Muscle layer of duodenum (tissue), 2 donors: ENCODE measurements at regions not wholly inside any gene's neighbourhood (a gene's known extent, or its start where the extent isn't known, plus 50 kb on each side); places are given as distances from the start of the nearest gene placed in this dataset.

Experiments used
- H3K27ac ChIP-seq: one replicate; pipeline ENCODE4 v1.7.0; 2013; ENCODE audit warnings: mild to moderate bottlenecking, low read length
- H3K27me3 ChIP-seq: one replicate; pipeline ENCODE4 v1.7.0; 2013; ENCODE audit warnings: low read depth, mild to moderate bottlenecking, control low read depth, low read length
- H3K36me3 ChIP-seq, 2 donors: one replicate each; pipeline ENCODE4 v1.7.0; 2013; ENCODE audit warnings: low read length in 2 of 2, control low read depth in 1 of 2, mild to moderate bottlenecking in 1 of 2; ENCODE audit not compliant: insufficient read depth in 2 of 2, control insufficient read depth in 1 of 2
- H3K4me1 ChIP-seq, 2 donors: one replicate each; pipeline ENCODE4 v1.7.0; 2013; ENCODE audit warnings: low read length in 2 of 2, mild to moderate bottlenecking in 2 of 2, control low read depth in 1 of 2, moderate library complexity in 1 of 2; ENCODE audit not compliant: insufficient read depth in 2 of 2, control insufficient read depth in 1 of 2
- H3K4me3 ChIP-seq, 2 donors: one replicate each; pipeline ENCODE4 v1.7.0; 2013; ENCODE audit warnings: low read length in 2 of 2, low read depth in 1 of 2, mild to moderate bottlenecking in 1 of 2
- H3K9me3 ChIP-seq, 2 donors: one replicate each; pipeline ENCODE4 v1.7.0; 2013; ENCODE audit warnings: low read length in 2 of 2, control low read depth in 1 of 2, mild to moderate bottlenecking in 1 of 2; ENCODE audit not compliant: control insufficient read depth in 1 of 2
- donor health status: healthy.

GRCh38 chr2:48124592-48124991 lies 189.9 kb upstream of the FOXN2 start:
- H3K4me1 ChIP-seq, result no peaks in the 10 kb centered on the region
- H3K9me3 ChIP-seq, result no peaks in the 10 kb centered on the region
- no peak overlapping the region for H3K27ac ChIP-seq
- H3K27me3 ChIP-seq, result no peaks in the 10 kb centered on the region
- H3K36me3 ChIP-seq, result no peaks in the 10 kb centered on the region
- H3K4me3 ChIP-seq, result no peak overlapping the region

- Histone ChIP-seq H3K9me3 (no peaks in the 10 kb centered on the region), H3K4me1 (peaks cover 0 to under 1% of the 10 kb centered on the region in 2 donors), H3K4me3 (no peak overlapping the region), H3K36me3 (no peaks in the 10 kb centered on the region), H3K27ac (no peak overlapping the region), H3K27me3 (no peaks in the 10 kb centered on the region)
These were observed 188.3 kb upstream of the FOXN2 start for GRCh38 chr2:48126162-48126561.

GRCh38 chr2:48127612-48128191 lies 186.8 kb upstream of the FOXN2 start:
- H3K9me3 ChIP-seq, result no peaks in the 10 kb centered on the region
- peaks cover 0 to 8% of the 10 kb centered on the region in 2 donors for H3K4me1 ChIP-seq
- H3K4me3 ChIP-seq, result no peak overlapping the region
- no peaks in the 10 kb centered on the region for H3K27me3 ChIP-seq
- no peaks in the 10 kb centered on the region for H3K36me3 ChIP-seq
- H3K27ac ChIP-seq, result no peak overlapping the region

GRCh38 chr2:48129293-48129950 lies 185.1 kb upstream of the FOXN2 start:
- Histone ChIP-seq H3K9me3 (no peaks in the 10 kb centered on the region), H3K27me3 (no peaks in the 10 kb centered on the region), H3K4me1 (peaks cover 0 to 8% of the 10 kb centered on the region in 2 donors), H3K27ac (no peak overlapping the region), H3K4me3 (no peak overlapping the region), H3K36me3 (no peaks in the 10 kb centered on the region)

GRCh38 chr2:48131539-48132270 lies 182.8 kb upstream of the FOXN2 start:
- Histone ChIP-seq H3K27ac (no peak overlapping the region), H3K4me1 (peaks cover 0 to 8% of the 10 kb centered on the region in 2 donors), H3K36me3 (no peaks in the 10 kb centered on the region), H3K9me3 (no peaks in the 10 kb centered on the region), H3K4me3 (no peak overlapping the region), H3K27me3 (no peaks in the 10 kb centered on the region)

- Histone ChIP-seq H3K27me3 (no peaks in the 10 kb centered on the region), H3K4me3 (no peak overlapping the region), H3K4me1 (peaks cover 0 to 8% of the 10 kb centered on the region in 2 donors), H3K27ac (no peak overlapping the region), H3K9me3 (no peaks in the 10 kb centered on the region), H3K36me3 (no peaks in the 10 kb centered on the region)
These were observed 182.2 kb upstream of the FOXN2 start for GRCh38 chr2:48132271-48132625.

- Histone ChIP-seq H3K36me3 (no peaks in the 10 kb centered on the region), H3K4me3 (no peak overlapping the region)
These were observed 179.8 kb upstream of the FOXN2 start for GRCh38 chr2:48134704-48135103.

GRCh38 chr2:48135797-48136196 lies 178.7 kb upstream of the FOXN2 start:
- no peaks in the 10 kb centered on the region for H3K36me3 ChIP-seq
- H3K27ac ChIP-seq, result no peak overlapping the region
- H3K4me1 ChIP-seq, result peaks cover 0 to 8% of the 10 kb centered on the region in 2 donors
- no peaks in the 10 kb centered on the region for H3K9me3 ChIP-seq
- H3K4me3 ChIP-seq, result no peak overlapping the region
- no peaks in the 10 kb centered on the region for H3K27me3 ChIP-seq

More at GRCh38 chr2:48134704-48135103, 179.8 kb upstream of the FOXN2 start:
- Histone ChIP-seq H3K9me3 (no peaks in the 10 kb centered on the region), H3K4me1 (peaks cover 0 to 8% of the 10 kb centered on the region in 2 donors), H3K27me3 (no peaks in the 10 kb centered on the region), H3K27ac (no peak overlapping the region)

- Histone ChIP-seq H3K27ac (no peak overlapping the region), H3K36me3 (no peaks in the 10 kb centered on the region), H3K9me3 (no peaks in the 10 kb centered on the region), H3K4me1 (no peaks in the 10 kb centered on the region), H3K27me3 (no peaks in the 10 kb centered on the region), H3K4me3 (no peak overlapping the region)
These were observed 176.7 kb upstream of the FOXN2 start for GRCh38 chr2:48137829-48138228.

GRCh38 chr2:48138898-48139297 lies 175.6 kb upstream of the FOXN2 start:
- H3K4me1 ChIP-seq, result no peaks in the 10 kb centered on the region
- H3K27me3 ChIP-seq, result no peaks in the 10 kb centered on the region
- H3K4me3 ChIP-seq, result no peak overlapping the region
- H3K27ac ChIP-seq, result no peak overlapping the region
- no peaks in the 10 kb centered on the region for H3K36me3 ChIP-seq
- H3K9me3 ChIP-seq, result no peaks in the 10 kb centered on the region

- Histone ChIP-seq H3K27ac (no peak overlapping the region), H3K4me1 (no peaks in the 10 kb centered on the region), H3K9me3 (no peaks in the 10 kb centered on the region), H3K27me3 (no peaks in the 10 kb centered on the region), H3K36me3 (no peaks in the 10 kb centered on the region), H3K4me3 (no peak overlapping the region)
These were observed 173.9 kb upstream of the FOXN2 start for GRCh38 chr2:48140586-48140985.
